GM12892 (cell line): ENCODE measurements at regions not wholly inside any gene's neighbourhood (a gene's known extent, or its start where the extent isn't known, plus 50 kb on each side); places are given as distances from the start of the nearest gene placed in this dataset.
"Not testable (repeated sequence)": the region's sequence is repeated elsewhere in the genome, so short reads cannot be mapped to it uniquely, and the experiment has no call there.

Experiments used
- DNase-seq: peaks from one replicate; pipeline ENCODE4 v3.0.0; 2011; ENCODE audit not compliant: insufficient read length
- FAIRE-seq: peaks from 2 replicates; lab custom pipeline; 2011; peaks lifted over from hg19 to GRCh38; lab: Jason Lieb, UNC
- POLR2A ChIP-seq: IDR thresholded peaks from 2 replicates; pipeline ENCODE4 v1.6.1; 2011; ENCODE audit warnings: low read depth, low read length, control low read depth
- POLR2AphosphoS5 ChIP-seq: IDR thresholded peaks from 2 replicates; pipeline ENCODE4 v1.6.1; 2011; ENCODE audit warnings: low read depth, low read length, control low read depth
- TAF1 ChIP-seq: IDR thresholded peaks from 2 replicates; pipeline ENCODE4 v1.6.1; 2011; ENCODE audit warnings: low read depth, mild to moderate bottlenecking, control low read depth, low read length, borderline replicate concordance

DNA sequence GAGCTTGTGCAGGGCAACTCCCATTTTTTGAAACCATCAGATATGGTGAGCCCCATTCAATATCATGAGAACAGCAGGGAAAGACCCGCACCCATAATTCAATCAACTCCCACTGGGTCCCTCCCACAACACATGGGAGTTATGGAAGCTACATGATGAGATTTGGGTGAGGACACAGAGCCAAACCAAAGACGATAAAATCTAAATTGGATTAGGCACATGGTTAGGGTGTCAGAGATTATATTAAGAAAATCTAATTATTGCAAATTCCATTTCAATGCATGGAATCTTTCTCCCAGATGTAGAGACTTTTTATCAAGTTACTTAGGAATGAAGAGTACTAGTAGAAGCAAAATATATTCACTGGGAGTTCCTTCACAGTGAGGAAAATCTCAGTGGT, 324.9 kb downstream of the JRKL start:
- DNase-seq (no peak), FAIRE-seq (no peak)
- TF ChIP-seq TAF1 (no peak), POLR2A (no peak), POLR2AphosphoS5 (no peak)

- no peak for TF ChIP-seq POLR2A
- TF ChIP-seq TAF1 = no peak
- no peak for TF ChIP-seq POLR2AphosphoS5
- DNase-seq (no peak), FAIRE-seq (no peak)
These were observed 325.4 kb downstream of the JRKL start for GRCh38 chr11:96715208-96715607.

DNA sequence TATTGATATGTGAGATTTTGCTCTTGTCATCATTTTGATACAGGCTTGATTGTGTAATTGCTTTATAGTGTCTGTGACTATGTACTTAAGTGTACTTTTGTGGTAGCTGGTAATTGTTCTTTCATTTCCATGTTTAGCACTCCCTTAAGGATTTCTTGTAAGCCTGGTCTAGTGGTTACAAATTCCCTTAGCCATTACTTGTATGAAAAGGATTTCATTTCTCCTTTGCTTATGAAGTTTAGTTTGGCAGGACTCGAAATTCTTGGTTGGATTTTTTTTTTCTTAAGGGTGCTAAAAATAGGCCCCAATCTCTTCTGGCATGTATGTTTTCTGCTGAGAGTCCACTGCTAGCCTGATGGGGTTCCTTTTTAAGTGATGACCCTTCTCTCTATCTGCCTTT, 346.8 kb downstream of the JRKL start:
- DNase-seq = no peak
- TF ChIP-seq POLR2A = no peak
- no peak for TF ChIP-seq POLR2AphosphoS5
- TF ChIP-seq TAF1 = no peak
- FAIRE-seq = no peak

- FAIRE-seq (no peak), DNase-seq (no peak)
- TF ChIP-seq TAF1 (no peak), POLR2AphosphoS5 (no peak), POLR2A (no peak)
These were observed 348.5 kb downstream of the JRKL start for GRCh38 chr11:96738311-96738710.

DNA sequence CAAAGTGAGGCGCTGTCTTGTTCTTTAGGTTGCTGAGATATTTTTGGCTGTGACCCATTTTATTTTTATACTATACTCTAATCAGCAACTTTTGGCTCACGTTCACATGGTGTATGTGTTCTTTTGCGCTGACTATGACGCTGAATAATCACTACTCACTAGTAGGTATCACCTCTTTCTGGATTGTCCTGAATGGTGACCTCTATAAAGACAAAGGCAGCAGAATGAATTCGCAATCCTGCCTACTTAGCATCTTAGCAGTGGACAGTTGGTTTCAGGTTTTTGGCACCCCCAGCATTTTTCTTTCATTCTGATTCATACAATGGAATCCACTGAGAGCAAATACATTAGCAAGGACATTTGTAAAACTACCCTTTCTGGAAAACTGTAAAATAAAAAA, 351.3 kb downstream of the JRKL start:
- FAIRE-seq = no peak
- DNase-seq = no peak
- no peak for TF ChIP-seq POLR2A

DNA sequence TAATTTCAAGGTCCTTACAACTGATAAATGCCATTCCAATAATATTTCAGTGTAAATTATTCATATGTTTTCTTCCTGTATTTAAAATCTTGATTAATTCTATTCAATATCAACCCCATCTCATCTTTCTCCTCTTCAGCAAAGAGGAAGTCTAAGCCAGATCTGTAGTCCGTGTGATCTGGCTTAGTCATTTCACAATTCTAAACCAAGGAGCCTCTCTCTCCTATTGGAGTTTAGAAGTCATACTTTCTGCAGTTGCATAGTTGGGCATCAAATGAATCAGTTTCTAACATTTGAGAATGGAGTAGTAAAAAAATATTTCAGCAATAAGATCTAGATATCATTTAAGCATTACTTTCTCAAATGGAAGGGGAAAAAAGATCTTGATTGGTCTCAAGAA, 354.9 kb downstream of the JRKL start:
- no peak for TF ChIP-seq POLR2A
- no peak for TF ChIP-seq POLR2AphosphoS5
- TF ChIP-seq TAF1 = no peak
- FAIRE-seq (no peak), DNase-seq (no peak)

GRCh38 chr11:96748639-96749370, 359.0 kb downstream of the JRKL start:
- FAIRE-seq (no peak), DNase-seq (no peak)
- no peak for TF ChIP-seq POLR2A
- TF ChIP-seq POLR2AphosphoS5 = no peak
- no peak for TF ChIP-seq TAF1

DNA sequence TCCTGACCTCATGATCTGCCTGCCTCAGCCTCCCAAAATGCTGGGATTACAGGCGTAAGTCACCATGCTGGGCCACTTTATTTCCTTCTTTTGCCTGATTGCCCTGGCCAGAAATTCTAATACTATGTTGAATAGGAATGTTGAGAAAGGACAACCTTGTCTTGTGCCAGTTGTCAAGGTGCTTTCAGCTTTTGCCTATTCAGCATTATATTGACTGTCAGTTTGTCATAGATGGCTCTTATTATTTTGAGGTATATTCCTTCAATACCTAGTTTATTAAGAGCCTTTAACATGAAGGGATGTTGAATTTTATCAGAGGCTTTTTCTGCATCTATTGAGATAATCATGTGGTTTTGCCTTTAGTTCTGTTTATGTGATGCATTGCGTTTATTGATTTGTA, 362.0 kb downstream of the JRKL start:
- DNase-seq, FAIRE-seq: not testable (repeated sequence)

DNA sequence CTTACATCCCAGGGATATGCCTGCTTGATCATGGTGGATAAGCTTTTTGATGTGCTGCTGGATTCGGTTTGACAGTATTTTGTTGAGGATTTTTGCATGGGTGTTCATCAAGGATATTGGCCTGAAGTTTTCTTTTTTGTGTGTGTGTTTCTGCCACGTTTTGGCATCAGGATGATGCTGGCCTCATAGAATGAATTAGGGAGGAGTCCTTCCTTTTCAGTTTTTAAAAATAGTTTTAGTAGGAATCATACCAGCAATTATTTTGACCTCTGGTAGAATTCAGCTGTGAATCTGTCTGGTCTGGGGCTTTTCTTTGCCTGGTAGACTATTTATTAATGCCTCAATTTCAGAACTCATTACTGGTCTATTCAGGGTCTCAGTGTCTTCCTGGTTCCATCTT, 362.4 kb downstream of the JRKL start:
- TF ChIP-seq TAF1 (no peak), POLR2AphosphoS5 (no peak), POLR2A (no peak)
- no peak for DNase-seq
- FAIRE-seq = no peak

- no peak for TF ChIP-seq POLR2AphosphoS5
- TF ChIP-seq TAF1 = no peak
- TF ChIP-seq POLR2A = no peak
- DNase-seq (no peak), FAIRE-seq (no peak)
These were observed 364.2 kb downstream of the JRKL start for GRCh38 chr11:96753997-96754396.

- FAIRE-seq (no peak), DNase-seq (no peak)
- TF ChIP-seq TAF1 (no peak), POLR2AphosphoS5 (no peak), POLR2A (no peak)
These were observed 365.4 kb downstream of the JRKL start for GRCh38 chr11:96755209-96755608.

GRCh38 chr11:96755752-96756151, 365.9 kb downstream of the JRKL start:
- no peak for TF ChIP-seq TAF1
- DNase-seq = no peak
- no peak for FAIRE-seq

GRCh38 chr11:96758957-96759356, 369.1 kb downstream of the JRKL start:
- TF ChIP-seq POLR2AphosphoS5 (no peak), POLR2A (no peak), TAF1 (no peak)
- FAIRE-seq (no peak), DNase-seq (no peak)

DNA sequence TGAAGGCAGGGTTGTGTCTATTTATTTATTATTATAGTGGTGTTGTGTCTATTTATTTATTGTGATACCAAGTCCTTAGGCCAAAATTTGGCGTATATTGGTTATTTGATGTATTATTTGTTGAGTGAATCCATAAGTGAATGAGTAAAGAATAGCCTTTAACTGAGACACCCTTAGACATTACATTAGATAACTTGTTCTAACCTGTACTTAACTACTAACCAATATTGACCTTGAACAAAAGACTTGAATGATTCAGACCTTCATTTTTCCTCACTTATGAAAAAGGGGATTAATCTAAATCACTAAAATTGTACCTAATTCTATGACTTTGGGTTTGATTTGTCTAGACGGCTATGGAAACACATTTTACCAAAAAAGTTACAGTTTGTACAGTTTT, 370.5 kb downstream of the JRKL start:
- FAIRE-seq = no peak
- no peak for DNase-seq
- TF ChIP-seq POLR2AphosphoS5 (no peak), POLR2A (no peak), TAF1 (no peak)
